HG03469 (cell line): ENCODE measurements at regions not wholly inside any gene's neighbourhood (a gene's known extent, or its start where the extent isn't known, plus 50 kb on each side); places are given as distances from the start of the nearest gene placed in this dataset.

ENCODE experiments used
- ATAC-seq: cut with Tn5 transposase; IDR thresholded peaks from one replicate; pipeline ENCODE4 v1.9.1; 2021; ENCODE audit warnings: mild to moderate bottlenecking, moderate library complexity, moderate number of reproducible peaks; ENCODE audit not compliant: unreplicated experiment

- ATAC-seq: no peak
These were observed 60.3 kb downstream of the DACT1 start for GRCh38 chr14:58697930-58698642.

DNA sequence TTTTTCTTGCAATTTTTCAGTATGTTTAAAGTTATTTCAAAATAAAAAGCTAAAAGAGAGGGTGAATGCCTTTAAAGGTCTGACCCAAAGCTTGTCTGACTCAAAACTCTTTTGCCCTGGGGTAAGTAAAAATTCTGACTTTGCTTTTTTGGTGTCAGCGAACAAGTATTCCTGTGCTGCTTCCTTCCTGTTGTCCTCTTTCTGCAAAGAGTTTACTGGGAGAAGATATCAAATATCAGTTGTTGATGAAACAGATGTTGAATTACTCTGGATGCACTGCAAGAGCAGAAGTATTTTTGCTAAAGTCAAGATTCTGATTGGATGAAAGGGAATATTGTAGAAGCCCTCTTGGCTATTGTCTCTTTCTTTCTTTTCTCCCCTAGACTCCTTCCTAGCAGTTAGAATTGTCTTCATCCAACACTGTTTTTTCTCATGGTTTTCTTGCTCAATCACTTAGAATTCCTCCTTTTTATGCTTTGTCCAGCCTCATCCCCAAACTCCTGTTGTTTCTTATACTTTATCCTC is 62.0 kb downstream of the DACT1 start:
- no peak for ATAC-seq

GRCh38 chr14:58701156-58701555 is 63.4 kb downstream of the DACT1 start:
- no peak for ATAC-seq

DNA sequence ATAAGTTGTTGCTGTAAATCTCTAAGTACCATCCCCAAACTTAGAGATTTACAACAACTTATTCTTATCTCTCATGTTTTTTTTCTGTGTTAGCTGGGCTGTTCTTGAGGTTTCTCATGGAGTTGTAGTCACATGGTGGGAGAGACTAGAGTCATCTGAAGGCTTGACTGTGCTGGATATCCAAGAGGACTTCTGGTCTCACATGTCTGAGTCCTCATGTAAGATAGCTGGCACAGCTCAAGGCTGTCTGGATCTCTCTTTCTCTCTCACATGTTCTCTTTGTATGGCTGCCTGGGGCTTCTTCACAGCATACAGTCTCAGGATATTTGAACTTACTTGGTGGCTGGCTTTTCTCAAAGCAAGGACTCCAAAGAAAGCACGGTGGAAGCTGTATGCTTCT is 63.8 kb downstream of the DACT1 start:
- no peak for ATAC-seq

GRCh38 chr14:58702441-58703160 is 64.8 kb downstream of the DACT1 start:
- ATAC-seq: no peak

DNA sequence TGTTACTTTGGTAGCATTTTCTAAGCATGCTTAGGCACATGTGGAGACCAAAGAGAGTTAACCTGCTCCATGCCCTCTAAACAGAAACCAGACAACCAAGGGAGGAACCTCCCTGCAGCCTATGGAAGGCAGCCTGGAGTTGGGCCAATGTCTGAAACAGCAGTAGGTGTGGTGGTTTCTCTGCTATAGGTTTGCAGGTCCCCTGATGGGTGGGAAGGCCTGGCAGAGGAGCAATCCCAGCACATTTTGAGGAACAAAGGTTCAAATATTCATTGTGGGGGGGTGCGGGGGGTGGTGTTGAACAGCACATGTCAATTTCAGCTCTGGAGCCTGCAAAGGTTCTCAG is 65.4 kb downstream of the DACT1 start:
- ATAC-seq: no peak

DNA sequence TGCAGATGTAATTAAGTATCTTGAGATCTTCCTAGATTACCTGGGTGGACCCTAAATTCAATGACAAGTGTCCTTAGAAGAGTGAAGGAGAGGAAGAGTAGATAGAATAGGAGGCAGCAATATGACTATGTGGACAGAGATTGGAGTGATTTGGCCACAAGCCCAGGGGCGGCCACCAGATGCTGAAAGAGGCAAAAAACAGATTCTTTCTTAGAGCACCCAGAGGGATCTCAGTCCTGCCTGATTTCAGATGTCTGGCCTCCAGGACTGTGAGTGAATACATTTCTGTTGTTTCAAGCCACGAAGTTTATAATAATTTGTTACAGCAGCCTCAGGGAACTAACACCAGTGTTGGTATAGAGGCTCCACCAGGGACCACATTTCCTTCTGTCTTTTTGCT is 67.3 kb downstream of the DACT1 start:
- no peak for ATAC-seq

DNA sequence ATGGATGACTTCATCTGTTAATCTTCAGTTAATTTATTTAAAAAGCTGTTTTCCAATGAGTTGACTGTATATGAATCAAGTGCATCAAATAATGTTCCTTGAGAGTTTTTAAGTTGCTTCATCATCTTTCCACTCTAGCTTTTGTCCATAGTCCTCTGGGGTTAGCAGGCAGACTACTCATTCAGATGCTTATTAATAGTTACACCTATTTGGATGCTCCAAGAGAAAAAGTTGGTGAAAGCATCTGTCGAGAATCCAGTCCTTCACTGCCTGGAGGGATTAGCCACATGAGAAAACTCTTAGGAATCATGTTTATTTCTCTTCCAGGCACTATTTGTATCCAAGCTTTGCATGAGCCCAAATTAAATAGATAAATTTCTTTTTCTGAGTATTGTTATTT is 70.2 kb downstream of the DACT1 start:
- ATAC-seq: no peak

GRCh38 chr14:58709949-58710348 is 72.2 kb downstream of the DACT1 start:
- no peak for ATAC-seq

DNA sequence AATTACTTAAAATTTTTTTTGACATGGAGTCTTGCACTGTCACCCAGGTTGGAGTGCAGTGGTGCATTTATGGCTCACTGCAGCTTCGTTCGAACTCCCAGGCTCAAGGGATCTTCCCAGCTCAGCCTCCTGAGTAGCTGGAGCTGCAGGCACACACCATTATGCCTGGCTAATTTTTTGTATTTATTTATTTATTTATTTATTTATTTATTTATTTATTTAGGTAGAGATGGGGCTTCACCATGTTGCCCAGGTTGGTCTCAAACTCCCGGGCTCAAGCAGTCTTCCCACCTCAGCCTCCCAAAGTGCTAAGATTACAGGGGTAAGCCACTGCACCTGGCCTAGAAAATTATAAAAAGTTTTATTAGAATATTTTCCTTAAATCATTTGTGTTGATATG is 73.6 kb downstream of the DACT1 start:
- no peak for ATAC-seq

DNA sequence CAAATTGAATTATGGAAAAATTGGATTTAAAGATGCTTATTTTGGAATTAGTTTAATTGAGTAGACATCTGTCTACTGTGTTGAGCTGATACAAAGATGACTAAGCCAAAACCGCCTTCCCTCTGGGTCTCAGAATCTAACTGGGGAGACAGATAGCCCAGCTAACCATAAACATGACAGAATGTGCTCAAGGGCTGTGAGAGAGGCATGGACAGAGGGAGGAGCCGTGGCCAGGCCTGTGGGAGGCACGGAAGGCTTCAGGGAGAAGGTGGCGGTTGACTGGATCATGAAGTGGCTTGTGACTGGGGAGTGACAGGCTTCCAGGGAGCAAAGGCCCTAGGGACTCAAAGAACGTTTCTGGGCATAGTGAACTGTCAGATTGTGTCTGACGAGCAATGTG is 74.6 kb downstream of the DACT1 start:
- ATAC-seq: no peak

DNA sequence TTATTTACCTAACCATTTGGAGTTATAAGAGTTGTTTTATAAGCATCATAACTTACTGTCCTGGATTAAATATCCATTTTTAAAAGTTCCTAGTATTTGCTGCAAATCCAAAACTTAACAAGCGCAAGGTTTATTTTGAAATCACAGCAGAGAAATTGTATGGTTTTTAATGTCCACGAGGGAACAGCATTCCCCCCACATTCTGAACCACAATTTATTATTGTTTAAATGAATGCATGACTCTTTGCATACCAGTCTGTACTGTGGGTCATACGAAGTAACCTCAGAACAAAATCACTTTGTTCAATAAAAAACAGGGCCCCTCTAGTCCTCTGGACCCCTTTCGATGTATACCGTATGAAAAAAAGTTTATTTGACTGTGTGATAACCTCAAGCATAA is 75.9 kb downstream of the DACT1 start:
- no peak for ATAC-seq

DNA sequence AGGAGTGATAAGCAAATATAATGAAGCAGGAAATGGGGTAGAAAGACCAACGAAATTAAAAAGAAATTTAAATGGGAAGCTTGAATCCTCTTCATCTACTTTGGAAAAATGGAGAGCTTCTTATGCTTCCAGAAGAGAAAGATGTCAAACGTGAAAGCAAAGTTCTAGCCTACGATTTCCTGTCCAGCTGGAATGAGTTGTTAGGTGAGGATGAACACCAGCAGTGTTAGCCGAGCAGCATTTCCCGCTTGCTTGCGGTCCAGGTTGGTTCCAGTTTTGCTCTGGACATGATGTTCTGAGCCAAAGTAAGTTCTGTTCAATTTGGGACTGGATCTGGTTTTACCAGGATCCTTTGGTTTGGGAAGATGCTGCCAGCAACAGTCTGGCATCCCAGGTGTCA is 78.9 kb downstream of the DACT1 start:
- ATAC-seq: no peak

GRCh38 chr14:58717211-58717610 is 79.4 kb downstream of the DACT1 start:
- ATAC-seq: no peak

DNA sequence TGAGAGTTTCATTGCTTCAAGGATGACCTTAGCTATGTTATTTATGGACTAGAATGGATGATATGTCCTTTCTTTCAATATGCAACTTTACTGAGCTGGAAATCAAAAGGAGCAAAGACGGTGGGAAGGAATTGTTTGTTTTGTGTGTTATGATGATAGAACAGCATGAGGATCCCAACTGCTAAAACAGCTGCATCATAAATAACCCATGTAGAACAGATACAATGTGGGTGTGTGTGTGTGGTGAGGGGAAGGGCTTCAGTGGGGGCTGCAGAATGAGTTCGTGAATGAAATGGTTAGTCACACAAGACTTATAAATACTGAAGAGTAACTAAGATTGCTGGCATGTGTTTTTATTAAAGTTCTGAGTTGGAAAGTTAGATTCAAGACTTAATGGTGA is 80.1 kb downstream of the DACT1 start:
- no peak for ATAC-seq

GRCh38 chr14:58718226-58719205 is 80.8 kb downstream of the DACT1 start:
- ATAC-seq: no peak

GRCh38 chr14:58721723-58722122 is 84.0 kb downstream of the DACT1 start:
- no peak for ATAC-seq

GRCh38 chr14:58722441-58722840 is 84.7 kb downstream of the DACT1 start:
- ATAC-seq: no peak

DNA sequence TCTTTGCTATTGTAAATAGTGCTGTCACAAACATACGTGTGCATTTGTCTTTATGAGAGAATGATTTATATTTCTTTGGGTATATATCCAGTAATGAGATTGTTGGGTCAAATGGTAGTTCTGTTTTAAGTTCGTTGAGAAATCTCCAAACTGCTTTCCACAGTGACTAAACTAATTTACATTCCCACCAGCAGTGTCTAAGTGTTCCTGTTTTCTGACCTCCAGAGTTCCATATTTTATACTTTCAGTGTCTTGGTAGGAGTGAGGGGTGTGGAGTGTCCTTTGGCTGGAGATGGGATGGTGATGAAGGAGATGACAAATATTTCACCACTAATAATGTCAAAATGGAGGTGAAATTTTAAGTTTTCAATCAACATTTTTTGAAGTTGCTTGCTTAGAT is 86.4 kb downstream of the DACT1 start:
- no peak for ATAC-seq

DNA sequence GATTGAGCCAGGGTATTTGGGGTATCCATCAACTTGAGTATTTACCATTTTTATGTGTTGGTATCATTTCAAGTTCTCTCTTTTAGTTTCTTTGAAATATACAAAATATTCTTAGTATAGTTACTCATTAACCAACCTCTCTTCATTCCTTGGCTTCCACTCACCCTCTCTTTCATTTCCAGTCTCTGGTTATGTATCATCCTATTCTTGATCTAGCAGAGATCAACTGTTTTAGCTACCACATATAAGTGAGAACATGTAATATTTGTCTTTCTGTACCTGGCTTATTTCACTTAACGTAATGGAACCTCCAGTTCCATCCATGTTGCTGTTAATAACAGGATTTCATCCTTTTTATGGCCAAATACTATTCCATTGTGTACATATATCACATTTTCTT is 86.9 kb downstream of the DACT1 start:
- no peak for ATAC-seq

DNA sequence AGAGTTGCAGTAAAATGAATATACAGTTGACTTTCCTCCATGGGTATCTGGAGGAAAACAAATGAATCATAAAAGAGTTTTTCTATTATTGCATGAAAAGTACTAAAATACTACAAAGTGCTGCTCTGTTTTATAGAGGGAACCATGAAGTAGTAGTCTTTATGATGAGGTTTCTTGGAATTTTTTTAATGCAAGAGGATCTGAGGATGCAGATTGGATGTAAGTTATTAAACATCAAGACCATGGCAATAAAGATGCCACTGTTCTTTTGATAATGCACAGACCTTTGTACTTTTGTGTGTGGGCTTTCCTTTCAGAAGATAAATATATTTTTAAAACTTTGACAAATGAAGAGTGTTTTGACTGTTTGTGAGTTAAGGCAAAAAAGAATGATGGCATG is 87.5 kb downstream of the DACT1 start:
- ATAC-seq: no peak
